Naive thymus-derived CD4-positive, alpha-beta T cell (primary cell): ENCODE measurements at regions not wholly inside any gene's neighbourhood (a gene's known extent, or its start where the extent isn't known, plus 50 kb on each side); places are given as distances from the start of the nearest gene placed in this dataset.

Experiments used
- ATAC-seq: fragments of 150-1000 bp; cut with Tn5 transposase; 2 replicates; pipeline ENCODE4 v1.10.0; 2021; ENCODE audit warnings: mild to moderate bottlenecking, moderate library complexity
- CTCF ChIA-PET: fragments of 350-600 bp; sonication (Branson Sonifier 250); formaldehyde crosslinking; loops from one replicate; lab custom pipeline; 2021; ENCODE audit warnings: antibody characterized with exemption; lab: Charles Lee
- POLR2A ChIA-PET: fragments of 350-600 bp; sonication (Branson Sonifier 250); formaldehyde crosslinking; loops from one replicate; lab custom pipeline; 2021; ENCODE audit warnings: antibody characterized with exemption, inconsistent platforms; lab: Charles Lee
- DNase-seq, 9 donors: peaks; one replicate each; pipeline versions ENCODE4 v3.0.0 to v3.0.0-alpha.2; 2020 to 2022; ENCODE audit warnings: mixed read lengths in 1 of 9
- H3K27ac ChIP-seq: one replicate; pipeline ENCODE4 v1.7.0; 2013; ENCODE audit warnings: mild to moderate bottlenecking, low read depth, low read length, moderate library complexity
- H3K27me3 ChIP-seq, 2 donors: one replicate each; pipeline ENCODE4 v1.7.0; 2013; ENCODE audit warnings: low read length in 2 of 2, mild to moderate bottlenecking in 2 of 2, moderate library complexity in 2 of 2; ENCODE audit not compliant: control insufficient read depth in 2 of 2, insufficient read depth in 2 of 2
- H3K36me3 ChIP-seq, 3 experiments: 1 replicate in 2 of 3; 2 replicates in 1 of 3; pipeline ENCODE4 v1.7.0; 2013; ENCODE audit warnings: low read length in 3 of 3, mild to moderate bottlenecking in 3 of 3, moderate library complexity in 1 of 3; ENCODE audit not compliant: insufficient read depth in 3 of 3, control insufficient read depth in 2 of 3
- H3K4me1 ChIP-seq, 2 donors: one replicate each; pipeline ENCODE4 v1.7.0; 2013; ENCODE audit warnings: low read length in 2 of 2, mild to moderate bottlenecking in 2 of 2, moderate library complexity in 1 of 2; ENCODE audit not compliant: control insufficient read depth in 2 of 2, insufficient read depth in 2 of 2
- H3K4me3 ChIP-seq: 2 replicates; pipeline ENCODE4 v1.7.0; 2013; ENCODE audit warnings: mild to moderate bottlenecking, low read length
- H3K9me3 ChIP-seq, 3 experiments: 1 replicate in 2 of 3; 2 replicates in 1 of 3; pipeline ENCODE4 v1.7.0; 2013; ENCODE audit warnings: low read length in 3 of 3; ENCODE audit not compliant: control insufficient read depth in 2 of 3
- H3K27ac Mint-ChIP-seq, 9 donors: one replicate each; pipeline ENCODE4 v1.8.0; 2020 to 2022; ENCODE audit warnings: mixed read lengths in 9 of 9, mild to moderate bottlenecking in 8 of 9, moderate library complexity in 5 of 9, inconsistent platforms in 2 of 9
- H3K27me3 Mint-ChIP-seq, 5 donors: one replicate each; pipeline ENCODE4 v1.8.0; 2021 to 2022; ENCODE audit warnings: mixed read lengths in 5 of 5, mild to moderate bottlenecking in 1 of 5
- H3K36me3 Mint-ChIP-seq, 5 donors: one replicate each; pipeline ENCODE4 v1.8.0; 2020 to 2022; ENCODE audit warnings: mixed read lengths in 5 of 5, mild to moderate bottlenecking in 3 of 5, inconsistent platforms in 1 of 5
- H3K4me1 Mint-ChIP-seq, 7 donors: one replicate each; pipeline ENCODE4 v1.8.0; 2020 to 2022; ENCODE audit warnings: mixed read lengths in 7 of 7, mild to moderate bottlenecking in 3 of 7, inconsistent platforms in 1 of 7
- H3K4me3 Mint-ChIP-seq, 10 donors: one replicate each; pipeline ENCODE4 v1.8.0; 2020 to 2022; ENCODE audit warnings: mild to moderate bottlenecking in 10 of 10, mixed read lengths in 10 of 10, moderate library complexity in 6 of 10, inconsistent platforms in 2 of 10
- H3K9me3 Mint-ChIP-seq, 11 donors: one replicate each; pipeline ENCODE4 v1.8.0; 2020 to 2022; ENCODE audit warnings: mixed read lengths in 11 of 11, mild to moderate bottlenecking in 4 of 11, inconsistent platforms in 1 of 11, moderate library complexity in 1 of 11
- intact Hi-C, 2 donors: fragments of 100-400 bp; cut with micrococcal nuclease; formaldehyde crosslinking; loops; one replicate each; pipeline ENCODE4 v1.15.1; 2023

- H3K4me1 ChIP-seq = no peaks in the 10 kb centered on the region
- POLR2A ChIA-PET = no interaction called here
- no peak overlapping the region for H3K27ac Mint-ChIP-seq
- H3K36me3 Mint-ChIP-seq = no peaks in the 10 kb centered on the region
- no peak overlapping the region for H3K27ac ChIP-seq
- H3K9me3 Mint-ChIP-seq = peaks cover 0 to 2% (median 0%) of the 10 kb centered on the region in 11 donors
- H3K27me3 Mint-ChIP-seq = peaks cover 0 to 4% (median 0%) of the 10 kb centered on the region in 5 donors
- H3K4me3 Mint-ChIP-seq = no peak overlapping the region
- H3K4me1 Mint-ChIP-seq = peaks cover 0 to 4% (median 0%) of the 10 kb centered on the region in 7 donors
- no peaks in the 10 kb centered on the region for H3K9me3 ChIP-seq
- no peaks in the 10 kb centered on the region for H3K27me3 ChIP-seq
- CTCF ChIA-PET = no interaction called here
- intact Hi-C loops = no loop called here
- no peak overlapping the region for H3K4me3 ChIP-seq
- H3K36me3 ChIP-seq = no peaks in the 10 kb centered on the region
- no peak for DNase-seq
- ATAC-seq = no peak
These were observed 1365.5 kb upstream of the CELF4 start for GRCh38 chr18:38930881-38931753.

- H3K4me3 Mint-ChIP-seq = no peak overlapping the region
- CTCF ChIA-PET = no interaction called here
- ATAC-seq = no peak
- no peak overlapping the region for H3K27ac Mint-ChIP-seq
- Histone ChIP-seq H3K4me3 (no peak overlapping the region), H3K4me1 (no peaks in the 10 kb centered on the region), H3K27me3 (no peaks in the 10 kb centered on the region), H3K9me3 (no peaks in the 10 kb centered on the region), H3K27ac (no peak overlapping the region), H3K36me3 (no peaks in the 10 kb centered on the region)
- POLR2A ChIA-PET = no interaction called here
- intact Hi-C loops = no loop called here
- H3K9me3 Mint-ChIP-seq = peaks cover 0 to 4% (median 0%) of the 10 kb centered on the region in 11 donors
- DNase-seq = no peak
- no peaks in the 10 kb centered on the region for H3K4me1 Mint-ChIP-seq
- no peaks in the 10 kb centered on the region for H3K36me3 Mint-ChIP-seq
- peaks cover 0 to 7% (median 0%) of the 10 kb centered on the region in 5 donors for H3K27me3 Mint-ChIP-seq
These were observed 1357.9 kb upstream of the CELF4 start for GRCh38 chr18:38923540-38923939.

- Mint-ChIP-seq H3K9me3 (peaks cover 0 to 4% (median 0%) of the 10 kb centered on the region in 11 donors), H3K4me3 (no peak overlapping the region), H3K27ac (no peak overlapping the region), H3K27me3 (peaks cover 0 to 7% (median 0%) of the 10 kb centered on the region in 5 donors), H3K4me1 (no peaks in the 10 kb centered on the region), H3K36me3 (no peaks in the 10 kb centered on the region)
- intact Hi-C loops = no loop called here
- Histone ChIP-seq H3K36me3 (no peaks in the 10 kb centered on the region), H3K27ac (no peak overlapping the region), H3K27me3 (no peaks in the 10 kb centered on the region), H3K9me3 (no peaks in the 10 kb centered on the region), H3K4me1 (no peaks in the 10 kb centered on the region), H3K4me3 (no peak overlapping the region)
- ATAC-seq (no peak), DNase-seq (no peak)
- ChIA-PET CTCF (no interaction called here), POLR2A (no interaction called here)
These were observed 1357.5 kb upstream of the CELF4 start for GRCh38 chr18:38923126-38923525.

- no peaks in the 10 kb centered on the region for H3K9me3 ChIP-seq
- H3K4me3 Mint-ChIP-seq = no peak overlapping the region
- POLR2A ChIA-PET = interaction anchor here (0.7 kb wide), 1 partner anchor 34 kb away, joined by 6 read pairs; no protein-coding TSS in a partner anchor
- DNase-seq (no peak), ATAC-seq (no peak)
- H3K36me3 ChIP-seq = no peaks in the 10 kb centered on the region
- no peak overlapping the region for H3K27ac ChIP-seq
- H3K27ac Mint-ChIP-seq = no peak overlapping the region
- peaks cover 0 to 5% (median 0%) of the 10 kb centered on the region in 5 donors for H3K27me3 Mint-ChIP-seq
- H3K4me1 Mint-ChIP-seq = no peaks in the 10 kb centered on the region
- CTCF ChIA-PET = no interaction called here
- H3K27me3 ChIP-seq = no peaks in the 10 kb centered on the region
- intact Hi-C loops = no loop called here
- H3K4me1 ChIP-seq = no peaks in the 10 kb centered on the region
- no peak overlapping the region for H3K4me3 ChIP-seq
- peaks cover 0 to 3% (median 0%) of the 10 kb centered on the region in 11 donors for H3K9me3 Mint-ChIP-seq
- H3K36me3 Mint-ChIP-seq = no peaks in the 10 kb centered on the region
These were observed 1344.4 kb upstream of the CELF4 start for GRCh38 chr18:38909972-38910371.

GRCh38 chr18:38902796-38903195 lies 1337.2 kb upstream of the CELF4 start:
- Histone ChIP-seq H3K27me3 (no peaks in the 10 kb centered on the region), H3K27ac (no peak overlapping the region), H3K36me3 (no peaks in the 10 kb centered on the region), H3K4me3 (no peak overlapping the region), H3K4me1 (no peaks in the 10 kb centered on the region), H3K9me3 (no peaks in the 10 kb centered on the region)
- Mint-ChIP-seq H3K27me3 (peaks cover 0 to 5% (median 0%) of the 10 kb centered on the region in 5 donors), H3K36me3 (no peaks in the 10 kb centered on the region), H3K4me3 (no peak overlapping the region), H3K9me3 (peaks cover 0 to 3% (median 0%) of the 10 kb centered on the region in 11 donors), H3K27ac (no peak overlapping the region), H3K4me1 (no peaks in the 10 kb centered on the region)
- no peak for DNase-seq
- intact Hi-C loops = no loop called here
- CTCF ChIA-PET = no interaction called here
- POLR2A ChIA-PET = no interaction called here
- no peak for ATAC-seq

- Mint-ChIP-seq H3K36me3 (no peaks in the 10 kb centered on the region), H3K27ac (no peak overlapping the region), H3K4me1 (no peaks in the 10 kb centered on the region), H3K27me3 (no peaks in the 10 kb centered on the region), H3K4me3 (no peak overlapping the region), H3K9me3 (peaks cover 0 to 3% (median 0%) of the 10 kb centered on the region in 11 donors)
- Histone ChIP-seq H3K36me3 (no peaks in the 10 kb centered on the region), H3K27me3 (no peaks in the 10 kb centered on the region), H3K4me1 (no peaks in the 10 kb centered on the region), H3K27ac (no peak overlapping the region), H3K9me3 (no peaks in the 10 kb centered on the region), H3K4me3 (no peak overlapping the region)
- ChIA-PET POLR2A (no interaction called here), CTCF (no interaction called here)
- DNase-seq (no peak), ATAC-seq (no peak)
- intact Hi-C loops = no loop called here
These were observed 1334.8 kb upstream of the CELF4 start for GRCh38 chr18:38900445-38900844.

- intact Hi-C loops = no loop called here
- no peak overlapping the region for H3K4me3 Mint-ChIP-seq
These were observed 1334.4 kb upstream of the CELF4 start for GRCh38 chr18:38900031-38900430.

More at GRCh38 chr18:38900031-38900430, 1334.4 kb upstream of the CELF4 start:
- no peaks in the 10 kb centered on the region for H3K4me1 Mint-ChIP-seq
- H3K27ac ChIP-seq = no peak overlapping the region
- ChIA-PET CTCF (no interaction called here), POLR2A (no interaction called here)
- H3K9me3 ChIP-seq = no peaks in the 10 kb centered on the region
- no peaks in the 10 kb centered on the region for H3K36me3 ChIP-seq
- no peak overlapping the region for H3K27ac Mint-ChIP-seq
- no peaks in the 10 kb centered on the region for H3K27me3 ChIP-seq
- H3K9me3 Mint-ChIP-seq = peaks cover 0 to 3% (median 0%) of the 10 kb centered on the region in 11 donors
- no peak for DNase-seq
- H3K4me3 ChIP-seq = no peak overlapping the region
- H3K36me3 Mint-ChIP-seq = no peaks in the 10 kb centered on the region
- no peaks in the 10 kb centered on the region for H3K27me3 Mint-ChIP-seq
- no peaks in the 10 kb centered on the region for H3K4me1 ChIP-seq
- no peak for ATAC-seq
